ENCODE measurements at regions not wholly inside any gene's neighbourhood (a gene's known extent, or its start where the extent isn't known, plus 50 kb on each side); places are given as distances from the start of the nearest gene placed in this dataset.

- Histone ChIP-seq H3K4me3 (no peak overlapping the region), H3K27me3 (ENCODE audit: control insufficient read depth in 3 of 3, insufficient read depth in 3 of 3, low read length in 2 of 3) (no peaks in the 10 kb centered on the region), H3K9me3 (ENCODE audit: control insufficient read depth in 4 of 4, insufficient read depth in 3 of 4, low read length in 3 of 4) (no peaks in the 10 kb centered on the region), H3K4me1 (ENCODE audit: control insufficient read depth in 5 of 5, insufficient read depth in 5 of 5, low read length in 5 of 5) (no peaks in the 10 kb centered on the region), H3K36me3 (ENCODE audit: control insufficient read depth in 4 of 4, insufficient read depth in 4 of 4, low read length in 4 of 4) (no peaks in the 10 kb centered on the region), H3K9ac (ENCODE audit: insufficient read depth in 1 of 2, low read length in 2 of 2) (no peak overlapping the region), H3K27ac (ENCODE audit: low read depth in 1 of 2, low read length in 1 of 2) (no peak overlapping the region)
- 82 to 93% methylated on average over 2 of the region's 2 CpGs for WGBS, 2 donors
- DNase-seq (no peak), ATAC-seq (ENCODE audit: insufficient read depth, low FRiP score) (no peak)
- TF ChIP-seq CTCF (IDR thresholded peaks at IDR 0.05; ENCODE audit: control extremely low read depth, extremely low read depth): no peak
Observed at GRCh38 chr5:102613661-102614060, 114.9 kb upstream of the SLCO6A1 start.

- Histone ChIP-seq H3K27ac (ENCODE audit: low read depth in 1 of 2, low read length in 1 of 2) (no peak overlapping the region), H3K9ac (ENCODE audit: insufficient read depth in 1 of 2, low read length in 2 of 2) (no peak overlapping the region), H3K4me3 (no peak overlapping the region), H3K36me3 (ENCODE audit: control insufficient read depth in 4 of 4, insufficient read depth in 4 of 4, low read length in 4 of 4) (no peaks in the 10 kb centered on the region), H3K9me3 (ENCODE audit: control insufficient read depth in 4 of 4, insufficient read depth in 3 of 4, low read length in 3 of 4) (no peaks in the 10 kb centered on the region), H3K4me1 (ENCODE audit: control insufficient read depth in 5 of 5, insufficient read depth in 5 of 5, low read length in 5 of 5) (no peaks in the 10 kb centered on the region), H3K27me3 (ENCODE audit: control insufficient read depth in 3 of 3, insufficient read depth in 3 of 3, low read length in 2 of 3) (no peaks in the 10 kb centered on the region)
- WGBS, 2 donors: 76 to 92% methylated on average over 5 of the region's 5 CpGs
- peak; percentile 18 to 60 (median 34) for DNase-seq
- ATAC-seq (ENCODE audit: insufficient read depth, low FRiP score): no peak
- no peak for TF ChIP-seq CTCF (IDR thresholded peaks at IDR 0.05; ENCODE audit: control extremely low read depth, extremely low read depth)
Observed at GRCh38 chr5:102617191-102618187, 118.7 kb upstream of the SLCO6A1 start.

GRCh38 chr5:102622262-102622661 is 123.5 kb upstream of the SLCO6A1 start:
- H3K36me3 ChIP-seq (ENCODE audit: control insufficient read depth in 4 of 4, insufficient read depth in 4 of 4, low read length in 4 of 4): no peaks in the 10 kb centered on the region
- no peak for TF ChIP-seq CTCF (IDR thresholded peaks at IDR 0.05; ENCODE audit: control extremely low read depth, extremely low read depth)
- WGBS, 2 donors: 56 to 64% methylated on average over 3 of the region's 3 CpGs
- no peaks in the 10 kb centered on the region for H3K27me3 ChIP-seq (ENCODE audit: control insufficient read depth in 3 of 3, insufficient read depth in 3 of 3, low read length in 2 of 3)
- peaks cover 0 to 7% (median 0%) of the 10 kb centered on the region in 5 donors for H3K4me1 ChIP-seq (ENCODE audit: control insufficient read depth in 5 of 5, insufficient read depth in 5 of 5, low read length in 5 of 5)
- H3K9me3 ChIP-seq (ENCODE audit: control insufficient read depth in 4 of 4, insufficient read depth in 3 of 4, low read length in 3 of 4): no peaks in the 10 kb centered on the region
- no peak overlapping the region for H3K27ac ChIP-seq (ENCODE audit: low read depth in 1 of 2, low read length in 1 of 2)
- no peak overlapping the region for H3K9ac ChIP-seq (ENCODE audit: insufficient read depth in 1 of 2, low read length in 2 of 2)
- ATAC-seq (ENCODE audit: insufficient read depth, low FRiP score) (no peak), DNase-seq (no peak)
- H3K4me3 ChIP-seq: no peak overlapping the region
